SK-N-SH (cell line): ENCODE measurements at regions not wholly inside any gene's neighbourhood (a gene's known extent, or its start where the extent isn't known, plus 50 kb on each side); places are given as distances from the start of the nearest gene placed in this dataset.

ENCODE experiments used
- CTCF ChIA-PET: fragments of 300-600, 350-600 bp; formaldehyde crosslinking; extraction: SDS; loops from one replicate; lab custom pipeline; 2021; lab: Yijun Ruan, JAX
- POLR2A ChIA-PET: fragments of 350-600 bp; sonication (Branson Sonifier 250); formaldehyde crosslinking; extraction: SDS; loops from one replicate; lab custom pipeline; 2020; ENCODE audit warnings: antibody characterized with exemption, inconsistent platforms; lab: Yijun Ruan, JAX
- DNase-seq: peaks from one replicate; pipeline ENCODE4 v3.0.0; 2012
- H2AFZ ChIP-seq: fragments of 200-600 bp; sonication (generic); 2 replicates; pipeline ENCODE4 v1.8.1; 2016; ENCODE audit warnings: antibody characterized with exemption, mild to moderate bottlenecking, low read depth
- H3F3A ChIP-seq: fragments of 200-600 bp; sonication (generic); replicated peaks from 2 replicates; pipeline ENCODE3; 2016; ENCODE audit warnings: antibody characterized with exemption, mild to moderate bottlenecking; ENCODE audit not compliant: insufficient read depth
- H3K27ac ChIP-seq, 2 experiments: fragments of 200-500 bp in 1 of 2; fragments of 200-600 bp in 1 of 2; sonication (Bioruptor generic) in 1 of 2; sonication (generic), shearing (Covaris generic) in 1 of 2; 2 replicates each; pipeline versions ENCODE4 v1.5.1 to v1.6.1; 2014 to 2016; ENCODE audit warnings: low read depth in 2 of 2, inconsistent platforms in 1 of 2, low read length in 1 of 2, mild to moderate bottlenecking in 1 of 2, mixed read lengths in 1 of 2
- H3K27me3 ChIP-seq: fragments of 200-600 bp; sonication (generic), shearing (Covaris generic); 2 replicates; pipeline ENCODE4 v1.6.1; 2016; ENCODE audit warnings: mixed run types; ENCODE audit not compliant: insufficient read depth
- H3K36me3 ChIP-seq, 2 experiments: fragments of 200-500 bp in 1 of 2; fragments of 200-600 bp in 1 of 2; sonication (Bioruptor generic) in 1 of 2; sonication (generic) in 1 of 2; replicated peaks in 1 of 2; 2 replicates each; pipeline versions ENCODE3 to v1.5.1; 2014 to 2016; ENCODE audit warnings: low read length in 1 of 2, mild to moderate bottlenecking in 1 of 2; ENCODE audit not compliant: insufficient read depth in 2 of 2, control insufficient read depth in 1 of 2
- H3K4me1 ChIP-seq, 2 experiments: fragments of 200-500 bp in 1 of 2; fragments of 200-600 bp in 1 of 2; sonication (Bioruptor generic) in 1 of 2; sonication (generic), shearing (Covaris generic) in 1 of 2; 2 replicates each; pipeline versions ENCODE4 v1.5.1 to v1.6.1; 2014 to 2016; ENCODE audit warnings: low read depth in 1 of 2, low read length in 1 of 2, mixed run types in 1 of 2; ENCODE audit not compliant: insufficient read depth in 2 of 2, control insufficient read depth in 1 of 2
- H3K4me2 ChIP-seq: fragments of 200-600 bp; sonication (generic), shearing (Covaris generic); 2 replicates; pipeline ENCODE4 v1.6.1; 2017; ENCODE audit warnings: mixed run types
- H3K4me3 ChIP-seq, 2 experiments: fragments of 200-500 bp in 1 of 2; fragments of 200-600 bp in 1 of 2; sonication (Bioruptor generic) in 1 of 2; sonication (generic), shearing (Covaris generic) in 1 of 2; 2 replicates each; pipeline versions ENCODE4 v1.5.1 to v1.8.1; 2014 to 2016; ENCODE audit warnings: low read depth in 2 of 2, inconsistent platforms in 1 of 2, low read length in 1 of 2, mild to moderate bottlenecking in 1 of 2, mixed read lengths in 1 of 2, moderate library complexity in 1 of 2
- H3K79me2 ChIP-seq: fragments of 200-600 bp; sonication (generic); 2 replicates; pipeline ENCODE4 v1.8.1; 2017; ENCODE audit warnings: mild to moderate bottlenecking; ENCODE audit not compliant: insufficient read depth
- H3K9ac ChIP-seq: fragments of 200-600 bp; sonication (generic); 2 replicates; pipeline ENCODE4 v1.6.1; 2017; ENCODE audit warnings: mixed run types
- H3K9me2 ChIP-seq: fragments of 200-600 bp; sonication (generic); 2 replicates; pipeline ENCODE4 v1.6.1; 2017; ENCODE audit warnings: mixed run types
- H3K9me3 ChIP-seq: fragments of 200-600 bp; sonication (generic); 2 replicates; pipeline ENCODE4 v1.6.1; 2017; ENCODE audit warnings: mixed run types, mild to moderate bottlenecking, moderate library complexity
- H4K20me1 ChIP-seq: fragments of 200-600 bp; sonication (generic); 2 replicates; pipeline ENCODE4 v1.6.1; 2017; ENCODE audit warnings: mild to moderate bottlenecking, mixed run types; ENCODE audit not compliant: insufficient read depth
- CHD2 ChIP-seq: fragments of 150-350 bp; IDR thresholded peaks from 2 replicates; pipeline ENCODE4 v1.6.1; 2018; ENCODE audit warnings: low read length; ENCODE audit not compliant: partially characterized antibody
- ELF1 ChIP-seq: IDR thresholded peaks from 2 replicates; pipeline ENCODE4 v1.4.0; 2012
- EP300 ChIP-seq, 2 experiments: IDR thresholded peaks; 2 replicates each; pipeline versions ENCODE4 v1.4.0 to v1.6.1; 2012; ENCODE audit warnings: borderline replicate concordance in 1 of 2, low read depth in 1 of 2, low read length in 1 of 2
- EZH2phosphoT487 ChIP-seq: fragments of 200-600 bp; sonication (generic); IDR thresholded peaks from 2 replicates; pipeline ENCODE4 v1.6.1; 2017; ENCODE audit warnings: low read depth, mixed run types, mild to moderate bottlenecking, antibody characterized with exemption, moderate library complexity, borderline replicate concordance
- FOSL2 ChIP-seq: IDR thresholded peaks from 2 replicates; pipeline ENCODE4 v1.4.0; 2012; ENCODE audit warnings: low read depth, mild to moderate bottlenecking, moderate library complexity, borderline replicate concordance
- FOXJ3 ChIP-seq: sonication (generic); formaldehyde crosslinking; IDR thresholded peaks from 2 replicates; pipeline ENCODE4 v1.5.1; 2020; ENCODE audit warnings: mild to moderate bottlenecking, missing genetic modification reagents
- FOXM1 ChIP-seq: IDR thresholded peaks from 2 replicates; pipeline ENCODE4 v1.4.0; 2012; ENCODE audit warnings: low read depth, mild to moderate bottlenecking
- IRF3 ChIP-seq: fragments of 150-350 bp; IDR thresholded peaks from 2 replicates; pipeline ENCODE4 v1.6.1; 2016; ENCODE audit warnings: mild to moderate bottlenecking, low read depth, low read length
- JUND ChIP-seq: IDR thresholded peaks from 2 replicates; pipeline ENCODE4 v1.4.0; 2012
- MXI1 ChIP-seq: IDR thresholded peaks from 2 replicates; pipeline ENCODE4 v1.6.1; 2012; ENCODE audit warnings: mild to moderate bottlenecking, low read depth, low read length, improper control_type of control experiment
- NRF1 ChIP-seq: IDR thresholded peaks from 2 replicates; pipeline ENCODE4 v1.6.1; 2012; ENCODE audit warnings: low read depth, mild to moderate bottlenecking, low read length
- PBX3 ChIP-seq: IDR thresholded peaks from 2 replicates; pipeline ENCODE4; 2012
- POLR2AphosphoS5 ChIP-seq: IDR thresholded peaks from 2 replicates; pipeline ENCODE4 v1.6.1; 2012; ENCODE audit warnings: low read depth, low read length
- RCOR1 ChIP-seq: fragments of 150-350 bp; IDR thresholded peaks from 2 replicates; pipeline ENCODE4 v1.6.1; 2017; ENCODE audit warnings: antibody characterized with exemption, low read length
- RFX5 ChIP-seq: IDR thresholded peaks from 2 replicates; pipeline ENCODE4 v1.6.1; 2012; ENCODE audit warnings: mild to moderate bottlenecking, improper control_type of control experiment, low read length
- RXRA ChIP-seq: IDR thresholded peaks from 2 replicates; pipeline ENCODE4 v1.4.0; 2012; ENCODE audit warnings: low read depth, mild to moderate bottlenecking, borderline replicate concordance
- SIN3A ChIP-seq: IDR thresholded peaks from 2 replicates; pipeline ENCODE4 v1.6.1; 2012; ENCODE audit warnings: low read depth, mild to moderate bottlenecking, low read length, moderate library complexity, borderline replicate concordance
- SMC3 ChIP-seq: IDR thresholded peaks from 2 replicates; pipeline ENCODE4 v1.6.1; 2012; ENCODE audit warnings: low read depth, low read length, improper control_type of control experiment
- TAF1 ChIP-seq: IDR thresholded peaks from 2 replicates; pipeline ENCODE4 v1.6.1; 2012; ENCODE audit warnings: low read depth, mild to moderate bottlenecking, low read length, moderate library complexity, borderline replicate concordance
- TCF12 ChIP-seq: IDR thresholded peaks from 2 replicates; pipeline ENCODE4 v1.4.0; 2012
- TEAD4 ChIP-seq: IDR thresholded peaks from 2 replicates; pipeline ENCODE4 v1.4.0; 2012; ENCODE audit warnings: mild to moderate bottlenecking, borderline replicate concordance; ENCODE audit not compliant: insufficient read depth
- YY1 ChIP-seq: IDR thresholded peaks from 2 replicates; pipeline ENCODE4 v1.4.0; 2012; ENCODE audit warnings: low read depth, mild to moderate bottlenecking
- WGBS: methylation state at CpG from one replicate; pipeline ENCODE4 v1.1.6; 2017; ENCODE audit warnings: low lambda C conversion rate; 5-methylcytosine and 5-hydroxymethylcytosine counted together
- TF ChIP-seq, protein P1 (sequence below): IDR thresholded peaks from 2 replicates; pipeline ENCODE4 v1.4.0; 2012; ENCODE audit warnings: low read depth
- TF ChIP-seq, protein P2 (sequence below): IDR thresholded peaks from 2 replicates; pipeline ENCODE4 v1.4.0; 2012; ENCODE audit warnings: low read depth, borderline replicate concordance
- TF ChIP-seq, protein P3 (sequence below): fragments of 150-350 bp; IDR thresholded peaks from 2 replicates; pipeline ENCODE4 v1.6.1; 2017; ENCODE audit warnings: antibody characterized with exemption, low read length, low read depth, borderline replicate concordance

GRCh38 chr13:80050252-80050651 is 290.7 kb downstream of the SPRY2 start:
- TF ChIP-seq SIN3A: no peak
- TF ChIP-seq MXI1: no peak
- no peak for TF ChIP-seq TAF1
- no peak; the same call in 1 of the 2 replicates for TF ChIP-seq SMC3
- TF ChIP-seq, protein P1, sequence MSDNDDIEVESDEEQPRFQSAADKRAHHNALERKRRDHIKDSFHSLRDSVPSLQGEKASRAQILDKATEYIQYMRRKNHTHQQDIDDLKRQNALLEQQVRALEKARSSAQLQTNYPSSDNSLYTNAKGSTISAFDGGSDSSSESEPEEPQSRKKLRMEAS: no peak
- H3K79me2 ChIP-seq: no peaks in the 10 kb centered on the region
- H3K4me3 ChIP-seq: no peak overlapping the region
- no peak overlapping the region for H2AFZ ChIP-seq
- H3F3A ChIP-seq: peaks cover 16% of the 10 kb centered on the region
- 90% methylated on average over 1 of the region's 1 CpG for WGBS
- DNase-seq: no peak
- no peaks in the 10 kb centered on the region for H3K9me3 ChIP-seq
- no peaks in the 10 kb centered on the region for H4K20me1 ChIP-seq
- no peaks in the 10 kb centered on the region for H3K36me3 ChIP-seq
- H3K9ac ChIP-seq: no peak overlapping the region
- no peak overlapping the region for H3K4me2 ChIP-seq
- H3K27ac ChIP-seq: peak overlapping the region in 1 of 2 experiments; percentile 67; a peak in 1 of 4 replicates
- ChIA-PET POLR2A (no interaction called here), CTCF (interaction anchor here (0.7 to 1.0 kb wide), 2 partner anchors 9 to 14 kb away, joined by 3 read pairs; no protein-coding TSS in a partner anchor)
- peaks cover 5 to 22% of the 10 kb centered on the region in 2 experiments for H3K4me1 ChIP-seq
- no peaks in the 10 kb centered on the region for H3K27me3 ChIP-seq
- H3K9me2 ChIP-seq: no peaks in the 10 kb centered on the region

GRCh38 chr13:80048802-80049201 is 292.1 kb downstream of the SPRY2 start:
- WGBS: 21% methylated on average over 7 of the region's 7 CpGs
- CTCF ChIA-PET: no interaction called here
- H3F3A ChIP-seq: peaks cover 16% of the 10 kb centered on the region
- no peak for TF ChIP-seq MXI1
- TF ChIP-seq YY1: peak; percentile 46; the same call in 1 of the 2 replicates
- TF ChIP-seq, protein P2, sequence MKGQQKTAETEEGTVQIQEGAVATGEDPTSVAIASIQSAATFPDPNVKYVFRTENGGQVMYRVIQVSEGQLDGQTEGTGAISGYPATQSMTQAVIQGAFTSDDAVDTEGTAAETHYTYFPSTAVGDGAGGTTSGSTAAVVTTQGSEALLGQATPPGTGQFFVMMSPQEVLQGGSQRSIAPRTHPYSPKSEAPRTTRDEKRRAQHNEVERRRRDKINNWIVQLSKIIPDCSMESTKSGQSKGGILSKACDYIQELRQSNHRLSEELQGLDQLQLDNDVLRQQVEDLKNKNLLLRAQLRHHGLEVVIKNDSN: no peak
- TF ChIP-seq TCF12: peak; percentile 94
- peak; percentile 80 for TF ChIP-seq TEAD4
- TF ChIP-seq CHD2: no peak
- peak; percentile 93 for TF ChIP-seq FOSL2
- TF ChIP-seq RXRA: peak; percentile 78; the same call in 1 of the 2 replicates
- TF ChIP-seq RFX5: no peak
- TF ChIP-seq, protein P1: peak; percentile 85
- TF ChIP-seq FOXM1: peak; percentile 66; the same call in 1 of the 2 replicates
- TF ChIP-seq JUND: peak; percentile 98
- TF ChIP-seq IRF3: no peak
- TF ChIP-seq, protein P3, sequence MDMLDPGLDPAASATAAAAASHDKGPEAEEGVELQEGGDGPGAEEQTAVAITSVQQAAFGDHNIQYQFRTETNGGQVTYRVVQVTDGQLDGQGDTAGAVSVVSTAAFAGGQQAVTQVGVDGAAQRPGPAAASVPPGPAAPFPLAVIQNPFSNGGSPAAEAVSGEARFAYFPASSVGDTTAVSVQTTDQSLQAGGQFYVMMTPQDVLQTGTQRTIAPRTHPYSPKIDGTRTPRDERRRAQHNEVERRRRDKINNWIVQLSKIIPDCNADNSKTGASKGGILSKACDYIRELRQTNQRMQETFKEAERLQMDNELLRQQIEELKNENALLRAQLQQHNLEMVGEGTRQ: no peak
- TF ChIP-seq ELF1: peak; percentile 21; the same call in 1 of the 2 replicates
- no peak for TF ChIP-seq EZH2phosphoT487
- TF ChIP-seq POLR2AphosphoS5: peak; percentile 55; the same call in 1 of the 2 replicates
- no peak for TF ChIP-seq RCOR1
- peak; percentile 30 to 89; a peak in 3 of 4 replicates for TF ChIP-seq EP300 (IDR thresholded peaks at IDR 0.05; ENCODE audit: borderline replicate concordance in 1 of 2, low read depth in 1 of 2, low read length in 1 of 2)
- no peak for TF ChIP-seq NRF1
- no peak for TF ChIP-seq FOXJ3 (CRISPR knock-in tag)
- TF ChIP-seq SIN3A: peak; percentile 73; the same call in 1 of the 2 replicates
- peak; percentile 93 for TF ChIP-seq PBX3

More at GRCh38 chr13:80048802-80049201, 292.1 kb downstream of the SPRY2 start:
- Histone ChIP-seq H3K27me3 (no peaks in the 10 kb centered on the region), H3K9ac (no peak overlapping the region; the same call in 1 of the 2 replicates), H3K79me2 (no peaks in the 10 kb centered on the region), H3K4me3 (no peak overlapping the region), H2AFZ (no peak overlapping the region), H3K9me2 (no peaks in the 10 kb centered on the region), H4K20me1 (no peaks in the 10 kb centered on the region), H3K4me1 (peaks cover 5 to 22% of the 10 kb centered on the region in 2 experiments), H3K9me3 (no peaks in the 10 kb centered on the region), H3K36me3 (no peaks in the 10 kb centered on the region), H3K4me2 (peak overlapping the region; percentile 50), H3K27ac (peak overlapping the region; percentile 47 to 67; a peak in 3 of 4 replicates)
- no peak for DNase-seq
- POLR2A ChIA-PET: no interaction called here
